ENCODE measurements at regions not wholly inside any gene's neighbourhood (a gene's known extent, or its start where the extent isn't known, plus 50 kb on each side); places are given as distances from the start of the nearest gene placed in this dataset.

DNA sequence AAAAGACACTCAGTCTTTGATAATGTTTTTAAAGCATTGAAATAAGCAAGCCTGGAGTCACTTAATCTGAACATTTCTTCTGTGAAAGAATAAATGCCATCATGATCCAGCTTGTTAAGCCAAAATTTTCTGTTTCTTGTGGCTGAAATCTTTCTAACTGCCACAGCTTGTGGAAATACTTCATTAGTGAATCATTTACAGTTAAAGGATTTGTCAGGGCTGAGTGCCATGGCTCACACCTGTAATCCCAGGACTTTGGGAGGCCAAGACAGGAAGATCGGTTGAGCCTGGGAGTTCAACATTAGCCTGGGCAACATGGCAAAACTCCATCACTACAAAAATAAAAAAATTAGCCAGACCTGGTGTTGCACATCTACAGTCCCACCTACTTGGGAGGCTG is 93.3 kb upstream of the PDE5A start:
- Histone ChIP-seq H3K36me3 (ENCODE audit: insufficient read depth, low read length) (no peaks in the 10 kb centered on the region), H3K9me3 (ENCODE audit: insufficient read depth, low read depth, low read length) (no peaks in the 10 kb centered on the region), H3K79me2 (ENCODE audit: insufficient read depth, low read length) (no peaks in the 10 kb centered on the region), H3K4me3 (ENCODE audit: low read length, poor library complexity, severe bottlenecking) (no peak overlapping the region), H3K9me2 (replicated peaks; ENCODE audit: low read depth, low read length) (no peaks in the 10 kb centered on the region), H4K20me1 (ENCODE audit: insufficient read depth, low read length, poor library complexity, severe bottlenecking) (no peaks in the 10 kb centered on the region), H3K4me2 (ENCODE audit: low read depth, low read length, poor library complexity, severe bottlenecking) (no peak overlapping the region), H3K4me1 (ENCODE audit: insufficient read depth, low read length, poor library complexity, severe bottlenecking) (no peaks in the 10 kb centered on the region), H2AFZ (ENCODE audit: low read length) (no peak overlapping the region), H3K27me3 (ENCODE audit: insufficient read depth, low read length, poor library complexity, severe bottlenecking) (no peaks in the 10 kb centered on the region), H3K9ac (ENCODE audit: low read depth, low read length, poor library complexity, severe bottlenecking) (no peak overlapping the region), H3F3A (ENCODE audit: low read depth) (no peaks in the 10 kb centered on the region)
- no peak for TF ChIP-seq CTCF (conservative IDR thresholded peaks at IDR 0.05; ENCODE audit: low read length)
- no peak for TF ChIP-seq EZH2phosphoT487 (IDR thresholded peaks at IDR 0.05; ENCODE audit: borderline replicate concordance)

GRCh38 chr4:119715490-119716445 is 87.2 kb upstream of the PDE5A start:
- no peak for TF ChIP-seq CTCF (conservative IDR thresholded peaks at IDR 0.05; ENCODE audit: low read length)
- TF ChIP-seq EZH2phosphoT487 (IDR thresholded peaks at IDR 0.05; ENCODE audit: borderline replicate concordance) = no peak
- Histone ChIP-seq H3K4me3 (ENCODE audit: low read length, poor library complexity, severe bottlenecking) (no peak overlapping the region), H3F3A (ENCODE audit: low read depth) (no peaks in the 10 kb centered on the region), H3K4me2 (ENCODE audit: low read depth, low read length, poor library complexity, severe bottlenecking) (no peak overlapping the region), H3K9me3 (ENCODE audit: insufficient read depth, low read depth, low read length) (no peaks in the 10 kb centered on the region), H3K9ac (ENCODE audit: low read depth, low read length, poor library complexity, severe bottlenecking) (no peak overlapping the region), H3K9me2 (replicated peaks; ENCODE audit: low read depth, low read length) (no peaks in the 10 kb centered on the region), H3K79me2 (ENCODE audit: insufficient read depth, low read length) (no peaks in the 10 kb centered on the region), H3K27me3 (ENCODE audit: insufficient read depth, low read length, poor library complexity, severe bottlenecking) (no peaks in the 10 kb centered on the region), H3K36me3 (ENCODE audit: insufficient read depth, low read length) (no peaks in the 10 kb centered on the region), H3K4me1 (ENCODE audit: insufficient read depth, low read length, poor library complexity, severe bottlenecking) (no peaks in the 10 kb centered on the region), H4K20me1 (ENCODE audit: insufficient read depth, low read length, poor library complexity, severe bottlenecking) (no peaks in the 10 kb centered on the region), H2AFZ (ENCODE audit: low read length) (no peak overlapping the region)

DNA sequence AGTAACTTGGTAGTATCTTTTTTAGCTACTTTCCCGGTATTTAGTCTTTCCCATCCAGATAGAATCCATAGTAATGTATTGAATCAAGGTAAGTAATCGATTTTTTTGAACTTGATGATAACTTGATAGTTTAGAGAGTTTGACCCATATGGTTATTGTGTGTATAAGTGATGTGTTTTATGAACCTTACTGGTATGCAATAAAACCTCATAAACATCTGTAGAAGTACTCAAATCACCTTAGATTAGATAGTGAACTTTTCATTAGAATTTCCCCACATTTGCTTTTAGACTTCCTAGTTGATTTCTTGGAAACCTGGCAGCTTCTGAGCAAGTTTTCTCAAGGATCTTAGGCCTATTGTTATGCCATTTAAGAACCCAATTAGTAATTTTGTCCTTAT is 80.8 kb upstream of the PDE5A start:
- H3K9me3 ChIP-seq (ENCODE audit: insufficient read depth, low read depth, low read length) = no peaks in the 10 kb centered on the region
- no peaks in the 10 kb centered on the region for H3F3A ChIP-seq (ENCODE audit: low read depth)
- H3K36me3 ChIP-seq (ENCODE audit: insufficient read depth, low read length) = no peaks in the 10 kb centered on the region
- no peak overlapping the region for H2AFZ ChIP-seq (ENCODE audit: low read length)
- no peaks in the 10 kb centered on the region for H3K79me2 ChIP-seq (ENCODE audit: insufficient read depth, low read length)
- no peak overlapping the region for H3K9ac ChIP-seq (ENCODE audit: low read depth, low read length, poor library complexity, severe bottlenecking)
- no peaks in the 10 kb centered on the region for H4K20me1 ChIP-seq (ENCODE audit: insufficient read depth, low read length, poor library complexity, severe bottlenecking)
- no peak overlapping the region for H3K4me2 ChIP-seq (ENCODE audit: low read depth, low read length, poor library complexity, severe bottlenecking)
- H3K27me3 ChIP-seq (ENCODE audit: insufficient read depth, low read length, poor library complexity, severe bottlenecking) = no peaks in the 10 kb centered on the region
- no peaks in the 10 kb centered on the region for H3K9me2 ChIP-seq (replicated peaks; ENCODE audit: low read depth, low read length)
- no peaks in the 10 kb centered on the region for H3K4me1 ChIP-seq (ENCODE audit: insufficient read depth, low read length, poor library complexity, severe bottlenecking)
- TF ChIP-seq CTCF (conservative IDR thresholded peaks at IDR 0.05; ENCODE audit: low read length) (no peak), EZH2phosphoT487 (IDR thresholded peaks at IDR 0.05; ENCODE audit: borderline replicate concordance) (no peak)
- no peak overlapping the region for H3K4me3 ChIP-seq (ENCODE audit: low read length, poor library complexity, severe bottlenecking)
